HL-60 (cell line): ENCODE measurements at regions not wholly inside any gene's neighbourhood (a gene's known extent, or its start where the extent isn't known, plus 50 kb on each side); places are given as distances from the start of the nearest gene placed in this dataset.

Source experiments
- DNase-seq, 2 experiments: peaks; one replicate each; pipeline ENCODE4 v3.0.0-alpha.2; 2010 to 2020; ENCODE audit warnings: low read depth in 1 of 2, low spot score in 1 of 2
- H3K27ac ChIP-seq: fragments of 250-450 bp; sonication (Bioruptor Pico); replicated peaks from 2 replicates; pipeline ENCODE4 v1.5.1; 2020; ENCODE audit warnings: mild to moderate bottlenecking, moderate library complexity
- H3K27me3 ChIP-seq: fragments of 250-450 bp; sonication (Bioruptor Pico); 2 replicates; pipeline ENCODE4 v1.5.1; 2021; ENCODE audit warnings: mild to moderate bottlenecking, moderate library complexity; ENCODE audit not compliant: insufficient read depth, poor library complexity, severe bottlenecking
- H3K4me3 ChIP-seq: replicated peaks from 2 replicates; pipeline ENCODE4 v1.5.1; 2011; ENCODE audit warnings: mild to moderate bottlenecking, control low read depth, low read length; ENCODE audit not compliant: insufficient read depth
- GABPA ChIP-seq: IDR thresholded peaks from 2 replicates; pipeline ENCODE4 v1.6.1; 2012; ENCODE audit warnings: low read depth
- POLR2AphosphoS5 ChIP-seq: IDR thresholded peaks from 2 replicates; pipeline ENCODE4 v1.6.1; 2012; ENCODE audit warnings: low read depth
- SPI1 ChIP-seq: IDR thresholded peaks from 2 replicates; pipeline ENCODE4 v1.6.1; 2012; ENCODE audit warnings: low read depth, mild to moderate bottlenecking, borderline replicate concordance
- TF ChIP-seq, protein P1 (sequence below): IDR thresholded peaks from 2 replicates; pipeline ENCODE4 v1.6.1; 2012; ENCODE audit warnings: low read depth; ENCODE audit not compliant: insufficient replicate concordance
- TF ChIP-seq, protein P2 (sequence below): IDR thresholded peaks from one replicate; pipeline ENCODE4 v1.5.1; 2011; ENCODE audit warnings: low read length, control low read depth, inconsistent platforms; ENCODE audit not compliant: insufficient read depth

DNA sequence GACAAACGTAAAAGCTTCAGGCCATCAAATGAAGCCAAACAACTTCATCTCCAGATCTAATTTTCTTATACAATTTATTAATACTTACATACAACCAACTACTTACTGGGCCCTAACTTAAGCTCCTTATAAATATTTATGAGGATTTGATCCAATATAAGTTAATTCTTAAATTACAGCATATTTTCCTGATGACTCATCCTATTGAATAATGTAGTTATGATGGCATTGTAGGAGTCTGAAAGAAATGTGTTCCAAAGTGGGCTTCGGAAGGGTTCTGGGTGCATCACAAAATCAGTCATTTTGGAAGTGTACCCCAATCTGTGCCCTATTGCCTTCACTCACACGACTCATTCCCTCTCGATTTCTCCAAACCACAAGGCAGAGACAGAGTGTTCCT lies 455.1 kb upstream of the CTSO start:
- H3K4me3 ChIP-seq = no peak overlapping the region
- no peak for DNase-seq
- TF ChIP-seq, protein P1, sequence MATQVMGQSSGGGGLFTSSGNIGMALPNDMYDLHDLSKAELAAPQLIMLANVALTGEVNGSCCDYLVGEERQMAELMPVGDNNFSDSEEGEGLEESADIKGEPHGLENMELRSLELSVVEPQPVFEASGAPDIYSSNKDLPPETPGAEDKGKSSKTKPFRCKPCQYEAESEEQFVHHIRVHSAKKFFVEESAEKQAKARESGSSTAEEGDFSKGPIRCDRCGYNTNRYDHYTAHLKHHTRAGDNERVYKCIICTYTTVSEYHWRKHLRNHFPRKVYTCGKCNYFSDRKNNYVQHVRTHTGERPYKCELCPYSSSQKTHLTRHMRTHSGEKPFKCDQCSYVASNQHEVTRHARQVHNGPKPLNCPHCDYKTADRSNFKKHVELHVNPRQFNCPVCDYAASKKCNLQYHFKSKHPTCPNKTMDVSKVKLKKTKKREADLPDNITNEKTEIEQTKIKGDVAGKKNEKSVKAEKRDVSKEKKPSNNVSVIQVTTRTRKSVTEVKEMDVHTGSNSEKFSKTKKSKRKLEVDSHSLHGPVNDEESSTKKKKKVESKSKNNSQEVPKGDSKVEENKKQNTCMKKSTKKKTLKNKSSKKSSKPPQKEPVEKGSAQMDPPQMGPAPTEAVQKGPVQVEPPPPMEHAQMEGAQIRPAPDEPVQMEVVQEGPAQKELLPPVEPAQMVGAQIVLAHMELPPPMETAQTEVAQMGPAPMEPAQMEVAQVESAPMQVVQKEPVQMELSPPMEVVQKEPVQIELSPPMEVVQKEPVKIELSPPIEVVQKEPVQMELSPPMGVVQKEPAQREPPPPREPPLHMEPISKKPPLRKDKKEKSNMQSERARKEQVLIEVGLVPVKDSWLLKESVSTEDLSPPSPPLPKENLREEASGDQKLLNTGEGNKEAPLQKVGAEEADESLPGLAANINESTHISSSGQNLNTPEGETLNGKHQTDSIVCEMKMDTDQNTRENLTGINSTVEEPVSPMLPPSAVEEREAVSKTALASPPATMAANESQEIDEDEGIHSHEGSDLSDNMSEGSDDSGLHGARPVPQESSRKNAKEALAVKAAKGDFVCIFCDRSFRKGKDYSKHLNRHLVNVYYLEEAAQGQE = no peak
- no peak for TF ChIP-seq GABPA
- H3K27me3 ChIP-seq = no peaks in the 10 kb centered on the region
- no peak overlapping the region for H3K27ac ChIP-seq

DNA sequence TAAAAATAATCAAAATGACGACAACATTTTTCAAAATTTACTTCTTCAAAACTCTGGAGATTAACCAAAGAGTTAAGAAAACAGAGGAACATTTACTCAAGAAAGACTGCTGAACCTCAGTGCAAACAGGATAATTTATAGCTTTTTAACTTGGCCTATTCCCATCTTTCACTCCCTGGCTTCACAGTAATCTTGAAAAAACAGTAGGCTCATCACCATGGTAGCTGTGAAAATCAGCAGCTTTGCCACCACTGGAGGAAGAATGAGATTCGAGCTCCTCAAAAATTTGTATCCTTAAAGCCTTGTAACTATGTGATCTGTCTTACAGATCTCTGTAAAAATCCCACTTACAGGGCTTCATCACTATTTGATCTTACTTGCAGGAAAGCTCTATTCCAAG lies 447.7 kb upstream of the CTSO start:
- no peak for DNase-seq
- TF ChIP-seq POLR2AphosphoS5 = no peak
- TF ChIP-seq, protein P1 = no peak
- no peak for TF ChIP-seq GABPA
- no peak for TF ChIP-seq SPI1
- TF ChIP-seq, protein P2, sequence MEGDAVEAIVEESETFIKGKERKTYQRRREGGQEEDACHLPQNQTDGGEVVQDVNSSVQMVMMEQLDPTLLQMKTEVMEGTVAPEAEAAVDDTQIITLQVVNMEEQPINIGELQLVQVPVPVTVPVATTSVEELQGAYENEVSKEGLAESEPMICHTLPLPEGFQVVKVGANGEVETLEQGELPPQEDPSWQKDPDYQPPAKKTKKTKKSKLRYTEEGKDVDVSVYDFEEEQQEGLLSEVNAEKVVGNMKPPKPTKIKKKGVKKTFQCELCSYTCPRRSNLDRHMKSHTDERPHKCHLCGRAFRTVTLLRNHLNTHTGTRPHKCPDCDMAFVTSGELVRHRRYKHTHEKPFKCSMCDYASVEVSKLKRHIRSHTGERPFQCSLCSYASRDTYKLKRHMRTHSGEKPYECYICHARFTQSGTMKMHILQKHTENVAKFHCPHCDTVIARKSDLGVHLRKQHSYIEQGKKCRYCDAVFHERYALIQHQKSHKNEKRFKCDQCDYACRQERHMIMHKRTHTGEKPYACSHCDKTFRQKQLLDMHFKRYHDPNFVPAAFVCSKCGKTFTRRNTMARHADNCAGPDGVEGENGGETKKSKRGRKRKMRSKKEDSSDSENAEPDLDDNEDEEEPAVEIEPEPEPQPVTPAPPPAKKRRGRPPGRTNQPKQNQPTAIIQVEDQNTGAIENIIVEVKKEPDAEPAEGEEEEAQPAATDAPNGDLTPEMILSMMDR = no peak
- Histone ChIP-seq H3K27ac (no peak overlapping the region), H3K4me3 (no peak overlapping the region), H3K27me3 (no peaks in the 10 kb centered on the region)

GRCh38 chr4:156396534-156396933 lies 442.9 kb upstream of the CTSO start:
- DNase-seq = no peak
- Histone ChIP-seq H3K4me3 (no peak overlapping the region), H3K27ac (no peak overlapping the region), H3K27me3 (no peaks in the 10 kb centered on the region)
- TF ChIP-seq GABPA (no peak), SPI1 (no peak), POLR2AphosphoS5 (no peak)
- TF ChIP-seq, protein P1 = no peak
- TF ChIP-seq, protein P2 = no peak

GRCh38 chr4:156391325-156391653 lies 437.6 kb upstream of the CTSO start:
- no peak for DNase-seq
- no peaks in the 10 kb centered on the region for H3K27me3 ChIP-seq
- H3K27ac ChIP-seq = no peak overlapping the region
- no peak for TF ChIP-seq SPI1
- no peak for TF ChIP-seq POLR2AphosphoS5
- no peak for TF ChIP-seq GABPA
- TF ChIP-seq, protein P1 = no peak
- TF ChIP-seq, protein P2 = no peak
- no peak overlapping the region for H3K4me3 ChIP-seq
